Fibroblast of skin of scalp (primary cell): ENCODE measurements at regions not wholly inside any gene's neighbourhood (a gene's known extent, or its start where the extent isn't known, plus 50 kb on each side); places are given as distances from the start of the nearest gene placed in this dataset.
"Not testable (repeated sequence)": the region's sequence is repeated elsewhere in the genome, so short reads cannot be mapped to it uniquely, and the experiment has no call there.

Source experiments
- DNase-seq: peaks from one replicate; pipeline ENCODE4 v3.0.0-alpha.2; 2013

GRCh38 chr16:73145166-73145880 is 97.4 kb upstream of the ZFHX3 start:
- no peak for DNase-seq

GRCh38 chr16:73143576-73144422 is 95.9 kb upstream of the ZFHX3 start:
- DNase-seq: peak; percentile 79

GRCh38 chr16:73143002-73143401 is 95.1 kb upstream of the ZFHX3 start:
- no peak for DNase-seq

- DNase-seq: no peak
These were observed 94.3 kb upstream of the ZFHX3 start for GRCh38 chr16:73142053-73142854.

GRCh38 chr16:73140929-73141328 is 93.0 kb upstream of the ZFHX3 start:
- DNase-seq: peak; percentile 36

GRCh38 chr16:73131156-73131862 is 83.4 kb upstream of the ZFHX3 start:
- no peak for DNase-seq

GRCh38 chr16:73129455-73129854 is 81.5 kb upstream of the ZFHX3 start:
- DNase-seq: no peak

GRCh38 chr16:73126525-73126853 is 78.6 kb upstream of the ZFHX3 start:
- DNase-seq: peak; percentile 59

GRCh38 chr16:73125850-73126524 is 78.1 kb upstream of the ZFHX3 start:
- peak; percentile 82 for DNase-seq

- DNase-seq: no peak
These were observed 76.9 kb upstream of the ZFHX3 start for GRCh38 chr16:73124665-73125375.

GRCh38 chr16:73124097-73124652 is 76.2 kb upstream of the ZFHX3 start:
- no peak for DNase-seq

- peak; percentile 52 for DNase-seq
These were observed 74.9 kb upstream of the ZFHX3 start for GRCh38 chr16:73122604-73123391.

- DNase-seq: no peak
These were observed 68.6 kb upstream of the ZFHX3 start for GRCh38 chr16:73116576-73116975.

- DNase-seq: no peak
These were observed 65.4 kb upstream of the ZFHX3 start for GRCh38 chr16:73113336-73113735.

GRCh38 chr16:73108195-73108963 is 60.5 kb upstream of the ZFHX3 start:
- no peak for DNase-seq

GRCh38 chr16:73107371-73107770 is 59.4 kb upstream of the ZFHX3 start:
- no peak for DNase-seq

GRCh38 chr16:73106329-73107034 is 58.6 kb upstream of the ZFHX3 start:
- no peak for DNase-seq

- no peak for DNase-seq
These were observed 53.6 kb upstream of the ZFHX3 start for GRCh38 chr16:73101568-73101967.

GRCh38 chr16:73099601-73100000 is 51.7 kb upstream of the ZFHX3 start:
- DNase-seq: not testable (repeated sequence)
